ENCODE measurements at regions not wholly inside any gene's neighbourhood (a gene's known extent, or its start where the extent isn't known, plus 50 kb on each side); places are given as distances from the start of the nearest gene placed in this dataset.
"Not testable (repeated sequence)": the region's sequence is repeated elsewhere in the genome, so short reads cannot be mapped to it uniquely, and the experiment has no call there.

- 50 to 67% methylated on average over 2 to 3 of the region's 3 CpGs for WGBS, 2 experiments (ENCODE audit: insufficient coverage in 2 of 2)
- H3K9me3 ChIP-seq (ENCODE audit: control insufficient read depth, low read length) = no peaks in the 10 kb centered on the region
- no peak overlapping the region for H3K27ac ChIP-seq (ENCODE audit: low read depth, low read length, severe bottlenecking)
- no peaks in the 10 kb centered on the region for H3K4me1 ChIP-seq (ENCODE audit: control insufficient read depth, insufficient read depth, low read length, poor library complexity, severe bottlenecking)
- H3K36me3 ChIP-seq (ENCODE audit: control insufficient read depth, insufficient read depth, low read length) = no peaks in the 10 kb centered on the region
- no peak overlapping the region for H3K4me3 ChIP-seq (ENCODE audit: extremely low read depth, insufficient read depth, low read length, poor library complexity, severe bottlenecking)
Observed at GRCh38 chr5:6253846-6254245, 124.5 kb downstream of the MED10 start.

GRCh38 chr5:6253281-6253680 lies 125.1 kb downstream of the MED10 start:
- H3K27ac ChIP-seq (ENCODE audit: low read depth, low read length, severe bottlenecking) = no peak overlapping the region
- H3K4me3 ChIP-seq (ENCODE audit: extremely low read depth, insufficient read depth, low read length, poor library complexity, severe bottlenecking) = no peak overlapping the region
- 70 to 88% methylated on average over 4 to 5 of the region's 5 CpGs for WGBS, 2 experiments (ENCODE audit: insufficient coverage in 2 of 2)
- H3K9me3 ChIP-seq (ENCODE audit: control insufficient read depth, low read length) = no peaks in the 10 kb centered on the region
- no peaks in the 10 kb centered on the region for H3K36me3 ChIP-seq (ENCODE audit: control insufficient read depth, insufficient read depth, low read length)
- no peaks in the 10 kb centered on the region for H3K4me1 ChIP-seq (ENCODE audit: control insufficient read depth, insufficient read depth, low read length, poor library complexity, severe bottlenecking)

DNA sequence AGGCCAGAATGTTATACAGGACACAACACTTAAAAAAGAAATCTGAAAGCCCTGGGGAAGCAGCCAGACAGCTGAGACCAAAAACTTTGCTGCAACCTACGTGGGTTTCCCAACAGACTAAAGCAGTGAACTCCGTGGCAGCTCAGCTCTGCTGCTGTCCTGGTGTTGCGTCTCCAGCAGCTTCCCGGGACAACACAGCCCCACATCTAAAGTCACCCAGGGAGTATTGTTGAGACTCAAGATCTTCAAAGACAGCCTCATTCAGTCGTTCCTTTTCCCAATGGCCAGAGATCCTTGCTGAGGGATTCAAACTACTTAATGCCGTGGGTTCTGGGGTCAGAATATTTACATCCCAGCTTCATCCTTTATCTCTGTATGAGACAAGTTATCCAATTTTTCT lies 125.8 kb downstream of the MED10 start:
- H3K36me3 ChIP-seq (ENCODE audit: control insufficient read depth, insufficient read depth, low read length) = no peaks in the 10 kb centered on the region
- 76 to 91% methylated on average over 5 to 6 of the region's 6 CpGs for WGBS, 2 experiments (ENCODE audit: insufficient coverage in 2 of 2)
- H3K9me3 ChIP-seq (ENCODE audit: control insufficient read depth, low read length) = no peaks in the 10 kb centered on the region
- no peak overlapping the region for H3K27ac ChIP-seq (ENCODE audit: low read depth, low read length, severe bottlenecking)
- no peak overlapping the region for H3K4me3 ChIP-seq (ENCODE audit: extremely low read depth, insufficient read depth, low read length, poor library complexity, severe bottlenecking)
- no peaks in the 10 kb centered on the region for H3K4me1 ChIP-seq (ENCODE audit: control insufficient read depth, insufficient read depth, low read length, poor library complexity, severe bottlenecking)

- no peak overlapping the region for H3K4me3 ChIP-seq (ENCODE audit: extremely low read depth, insufficient read depth, low read length, poor library complexity, severe bottlenecking)
- WGBS, 2 experiments (ENCODE audit: insufficient coverage in 2 of 2) = 79 to 85% methylated on average over 5 to 7 of the region's 7 CpGs
- no peaks in the 10 kb centered on the region for H3K36me3 ChIP-seq (ENCODE audit: control insufficient read depth, insufficient read depth, low read length)
- H3K9me3 ChIP-seq (ENCODE audit: control insufficient read depth, low read length) = no peaks in the 10 kb centered on the region
- H3K4me1 ChIP-seq (ENCODE audit: control insufficient read depth, insufficient read depth, low read length, poor library complexity, severe bottlenecking) = no peaks in the 10 kb centered on the region
- no peak overlapping the region for H3K27ac ChIP-seq (ENCODE audit: low read depth, low read length, severe bottlenecking)
Observed at GRCh38 chr5:6251565-6252102, 126.7 kb downstream of the MED10 start.

GRCh38 chr5:6250121-6250520 lies 128.2 kb downstream of the MED10 start:
- Histone ChIP-seq H3K27ac (ENCODE audit: low read depth, low read length, severe bottlenecking) (no peak overlapping the region), H3K4me1 (ENCODE audit: control insufficient read depth, insufficient read depth, low read length, poor library complexity, severe bottlenecking) (no peaks in the 10 kb centered on the region), H3K36me3 (ENCODE audit: control insufficient read depth, insufficient read depth, low read length) (no peaks in the 10 kb centered on the region), H3K4me3 (ENCODE audit: extremely low read depth, insufficient read depth, low read length, poor library complexity, severe bottlenecking) (no peak overlapping the region), H3K9me3 (ENCODE audit: control insufficient read depth, low read length) (no peaks in the 10 kb centered on the region)
- 79 to 83% methylated on average over 6 to 7 of the region's 7 CpGs for WGBS, 2 experiments (ENCODE audit: insufficient coverage in 2 of 2)

- Histone ChIP-seq H3K4me3 (ENCODE audit: extremely low read depth, insufficient read depth, low read length, poor library complexity, severe bottlenecking) (no peak overlapping the region), H3K4me1 (ENCODE audit: control insufficient read depth, insufficient read depth, low read length, poor library complexity, severe bottlenecking) (no peaks in the 10 kb centered on the region), H3K9me3 (ENCODE audit: control insufficient read depth, low read length) (no peaks in the 10 kb centered on the region), H3K36me3 (ENCODE audit: control insufficient read depth, insufficient read depth, low read length) (no peaks in the 10 kb centered on the region), H3K27ac (ENCODE audit: low read depth, low read length, severe bottlenecking) (no peak overlapping the region)
- 77 to 100% methylated on average over 3 of the region's 5 CpGs for WGBS, 2 experiments (ENCODE audit: insufficient coverage in 2 of 2)
Observed at GRCh38 chr5:6248132-6248531, 130.2 kb downstream of the MED10 start.

DNA sequence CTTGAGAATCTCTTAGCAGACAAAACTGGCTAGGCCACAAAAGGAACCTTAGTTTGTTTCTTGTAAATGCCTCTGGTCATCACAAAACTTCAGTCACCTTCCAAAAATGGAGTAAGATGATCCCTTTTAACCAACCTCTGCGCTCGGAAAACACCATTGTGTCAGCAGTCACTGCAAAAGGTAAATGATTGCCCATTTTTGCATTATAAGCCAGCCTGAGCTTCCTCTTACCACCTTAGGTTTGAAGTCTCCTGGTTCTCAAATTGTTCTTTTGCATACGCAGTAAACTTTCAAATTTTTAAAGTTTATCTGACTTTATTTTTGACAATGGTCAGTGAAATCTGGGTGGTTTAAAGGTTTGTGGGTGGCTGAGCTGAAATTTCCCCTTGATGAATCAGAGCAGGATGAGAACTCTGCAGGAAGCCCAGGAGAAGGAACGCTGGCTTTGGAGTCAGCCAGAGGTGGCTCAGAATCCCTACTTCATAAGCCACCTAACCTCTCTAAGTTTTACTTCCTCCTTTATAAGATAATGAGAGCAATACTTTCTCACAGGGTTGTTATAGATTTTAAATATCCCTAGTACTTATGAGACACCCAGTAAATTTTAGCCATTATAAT lies 131.4 kb downstream of the MED10 start:
- Histone ChIP-seq H3K4me3 (ENCODE audit: extremely low read depth, insufficient read depth, low read length, poor library complexity, severe bottlenecking) (no peak overlapping the region), H3K4me1 (ENCODE audit: control insufficient read depth, insufficient read depth, low read length, poor library complexity, severe bottlenecking) (no peaks in the 10 kb centered on the region), H3K9me3 (ENCODE audit: control insufficient read depth, low read length) (no peaks in the 10 kb centered on the region), H3K36me3 (ENCODE audit: control insufficient read depth, insufficient read depth, low read length) (no peaks in the 10 kb centered on the region), H3K27ac (ENCODE audit: low read depth, low read length, severe bottlenecking) (no peak overlapping the region)
- WGBS, 2 experiments (ENCODE audit: insufficient coverage in 2 of 2) = 73 to 97% methylated on average over 2 of the region's 4 CpGs

DNA sequence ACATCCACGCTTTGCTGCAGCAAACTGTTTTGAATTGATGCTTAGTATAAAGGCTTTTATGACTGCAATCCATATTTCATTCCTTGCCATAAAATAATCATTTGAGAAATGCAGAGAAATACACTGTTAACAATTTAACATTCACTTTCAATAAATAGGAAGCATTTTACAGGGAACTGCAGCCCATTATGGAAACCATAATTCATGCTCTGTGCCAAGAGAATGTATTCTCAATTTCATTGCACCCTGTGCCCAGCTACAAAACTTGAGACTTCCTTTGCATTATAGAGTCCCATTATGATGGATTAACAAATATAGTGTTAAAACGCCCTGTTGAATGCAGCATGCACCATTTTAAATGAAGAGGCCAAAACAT lies 134.0 kb downstream of the MED10 start:
- Histone ChIP-seq H3K9me3 (ENCODE audit: control insufficient read depth, low read length) (no peaks in the 10 kb centered on the region), H3K36me3 (ENCODE audit: control insufficient read depth, insufficient read depth, low read length) (no peaks in the 10 kb centered on the region), H3K27ac (ENCODE audit: low read depth, low read length, severe bottlenecking) (no peak overlapping the region), H3K4me1 (ENCODE audit: control insufficient read depth, insufficient read depth, low read length, poor library complexity, severe bottlenecking) (no peaks in the 10 kb centered on the region), H3K4me3 (ENCODE audit: extremely low read depth, insufficient read depth, low read length, poor library complexity, severe bottlenecking) (no peak overlapping the region)
- 80% methylated on average over 1 of the region's 2 CpGs; no CpG with 5 or more reads in 1 of the 2 experiments for WGBS, 2 experiments (ENCODE audit: insufficient coverage in 2 of 2)

GRCh38 chr5:6243706-6244338 lies 134.5 kb downstream of the MED10 start:
- H3K9me3 ChIP-seq (ENCODE audit: control insufficient read depth, low read length) = no peaks in the 10 kb centered on the region
- 63 to 90% methylated on average over 3 to 4 of the region's 5 CpGs for WGBS, 2 experiments (ENCODE audit: insufficient coverage in 2 of 2)
- H3K4me1 ChIP-seq (ENCODE audit: control insufficient read depth, insufficient read depth, low read length, poor library complexity, severe bottlenecking) = no peaks in the 10 kb centered on the region
- no peak overlapping the region for H3K27ac ChIP-seq (ENCODE audit: low read depth, low read length, severe bottlenecking)
- H3K4me3 ChIP-seq (ENCODE audit: extremely low read depth, insufficient read depth, low read length, poor library complexity, severe bottlenecking) = no peak overlapping the region
- H3K36me3 ChIP-seq (ENCODE audit: control insufficient read depth, insufficient read depth, low read length) = no peaks in the 10 kb centered on the region

DNA sequence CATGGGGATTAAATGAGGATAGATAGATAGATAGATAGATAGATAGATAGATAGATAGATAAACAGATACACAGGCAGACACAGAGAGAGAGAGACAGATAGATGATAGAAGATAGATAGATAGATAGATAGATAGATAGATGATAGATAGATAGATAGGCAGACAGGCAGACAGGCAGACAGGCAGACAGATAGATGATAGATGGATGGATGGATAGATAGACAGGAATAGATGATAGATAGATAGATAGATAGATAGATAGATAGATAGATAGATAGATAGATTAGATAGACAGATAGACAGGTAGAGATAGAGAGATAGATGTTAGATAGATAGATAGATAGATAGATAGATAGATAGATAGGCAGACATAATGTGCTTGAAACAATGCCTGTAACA lies 137.3 kb downstream of the MED10 start:
- H3K36me3 ChIP-seq (ENCODE audit: control insufficient read depth, insufficient read depth, low read length); H3K4me3 ChIP-seq (ENCODE audit: extremely low read depth, insufficient read depth, low read length, poor library complexity, severe bottlenecking); H3K4me1 ChIP-seq (ENCODE audit: control insufficient read depth, insufficient read depth, low read length, poor library complexity, severe bottlenecking); H3K9me3 ChIP-seq (ENCODE audit: control insufficient read depth, low read length); H3K27ac ChIP-seq (ENCODE audit: low read depth, low read length, severe bottlenecking): not testable (repeated sequence)

DNA sequence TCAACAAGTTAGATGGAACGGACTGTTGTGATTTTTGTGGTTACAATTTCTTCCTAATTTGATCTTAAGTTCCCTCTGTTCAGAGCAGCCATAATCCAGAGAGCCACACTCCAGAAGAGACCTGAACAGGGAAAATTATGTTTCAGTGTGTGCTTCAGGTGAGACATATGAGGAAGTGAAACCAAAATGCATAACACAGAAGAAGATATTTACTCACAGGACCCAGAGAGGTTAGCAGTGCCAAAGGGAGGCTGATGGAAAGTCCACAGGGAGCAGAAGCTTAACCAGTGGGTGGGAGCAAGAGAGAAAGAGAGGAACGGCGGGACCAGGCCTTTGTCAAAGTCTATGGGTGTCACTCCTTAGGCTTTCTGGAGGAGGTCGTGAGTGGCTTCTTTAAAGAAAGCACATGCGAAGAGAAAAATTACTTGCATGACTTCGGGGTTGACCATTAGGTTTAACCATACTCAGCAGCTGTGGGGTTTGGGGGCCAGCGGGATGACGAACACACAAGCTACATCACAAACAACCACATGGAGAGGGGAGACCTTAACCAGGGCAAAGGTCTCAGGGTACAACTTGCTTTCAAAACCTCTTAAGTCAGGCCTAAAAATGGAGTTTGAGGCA lies 141.4 kb downstream of the MED10 start:
- H3K36me3 ChIP-seq (ENCODE audit: control insufficient read depth, insufficient read depth, low read length) = no peaks in the 10 kb centered on the region
- no peaks in the 10 kb centered on the region for H3K9me3 ChIP-seq (ENCODE audit: control insufficient read depth, low read length)
- WGBS, 2 experiments (ENCODE audit: insufficient coverage in 2 of 2) = 84 to 92% methylated on average over 5 to 6 of the region's 8 CpGs
- H3K27ac ChIP-seq (ENCODE audit: low read depth, low read length, severe bottlenecking) = no peak overlapping the region
- H3K4me1 ChIP-seq (ENCODE audit: control insufficient read depth, insufficient read depth, low read length, poor library complexity, severe bottlenecking) = no peaks in the 10 kb centered on the region
- H3K4me3 ChIP-seq (ENCODE audit: extremely low read depth, insufficient read depth, low read length, poor library complexity, severe bottlenecking) = no peak overlapping the region

Measured in mesodermal cell (in vitro differentiated cells).